ENCODE measurements at regions not wholly inside any gene's neighbourhood (a gene's known extent, or its start where the extent isn't known, plus 50 kb on each side); places are given as distances from the start of the nearest gene placed in this dataset.

GRCh38 chr11:121901886-121902285 lies 214.1 kb downstream of the BLID start:
- no peak for TF ChIP-seq CTCF (IDR thresholded peaks at IDR 0.05 in 4 of 5, conservative IDR thresholded peaks at IDR 0.05 in 1 of 5)
- no peak for TF ChIP-seq POLR2A (IDR thresholded peaks at IDR 0.05)
